NCI-H1105 treated with DMSO at 0.1 percent for 48 hours (cell line): ENCODE measurements at regions not wholly inside any gene's neighbourhood (a gene's known extent, or its start where the extent isn't known, plus 50 kb on each side); places are given as distances from the start of the nearest gene placed in this dataset.
"Not testable (repeated sequence)": the region's sequence is repeated elsewhere in the genome, so short reads cannot be mapped to it uniquely, and the experiment has no call there.

Experiments
- DNase-seq: peaks from one replicate; lab custom pipeline; 2025; lab: John Stamatoyannopoulos, UW

DNA sequence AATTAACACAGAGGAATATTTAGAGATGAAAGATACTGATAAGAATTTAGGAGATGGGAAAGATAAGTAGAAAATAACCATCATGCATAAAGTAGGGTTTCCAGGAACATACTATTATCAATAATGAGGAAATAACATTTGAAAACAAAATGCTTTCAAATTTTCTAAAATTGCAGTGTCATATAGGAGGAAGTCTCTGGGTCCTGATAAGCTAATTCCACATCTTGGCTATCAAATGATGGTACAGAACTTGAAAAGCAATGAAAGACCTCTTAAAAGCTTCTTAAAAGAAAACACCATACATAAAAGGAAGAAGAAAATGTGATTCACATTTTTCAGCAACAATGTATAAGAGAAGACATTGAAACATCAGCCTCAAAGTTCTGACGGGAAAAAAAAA, 1024.8 kb downstream of the TSN start:
- no peak for DNase-seq

DNA sequence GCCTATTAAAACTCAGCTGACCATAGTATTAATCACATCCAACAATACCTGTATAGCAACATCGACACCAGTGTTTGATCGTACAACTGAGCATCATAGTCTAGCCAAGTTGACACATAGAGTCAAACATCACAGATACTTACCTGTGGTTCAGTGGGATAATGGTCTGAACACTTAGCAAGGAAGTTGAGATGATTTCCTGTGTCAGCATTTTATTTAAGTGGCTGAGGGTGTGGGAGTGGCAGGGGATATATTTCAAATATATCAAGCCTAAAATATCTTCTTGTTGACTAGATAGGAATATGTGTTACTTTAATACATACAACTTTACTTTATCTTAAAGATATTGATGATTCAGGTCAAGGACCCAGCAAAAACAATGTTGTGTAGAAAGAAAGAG, 1038.6 kb downstream of the TSN start:
- DNase-seq: no peak

DNA sequence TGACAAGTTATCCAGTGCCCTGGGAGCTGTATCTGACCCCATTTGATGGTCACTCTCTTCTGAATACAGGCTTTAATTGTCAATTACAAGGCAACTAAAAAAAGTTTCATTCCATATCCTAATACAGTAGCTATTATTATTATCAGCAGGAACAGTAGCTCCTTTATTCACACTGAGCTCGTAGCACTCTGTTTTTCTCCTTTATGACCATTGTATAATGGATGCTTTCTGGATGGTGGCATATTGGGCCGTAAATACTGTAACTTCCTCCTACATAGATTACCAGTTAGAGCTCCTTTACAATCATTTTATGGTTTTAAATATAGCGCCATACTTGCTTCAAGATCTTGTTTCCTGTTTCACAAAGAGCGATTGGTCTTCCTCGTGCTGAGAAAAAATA, 1040.3 kb downstream of the TSN start:
- DNase-seq: no peak

DNA sequence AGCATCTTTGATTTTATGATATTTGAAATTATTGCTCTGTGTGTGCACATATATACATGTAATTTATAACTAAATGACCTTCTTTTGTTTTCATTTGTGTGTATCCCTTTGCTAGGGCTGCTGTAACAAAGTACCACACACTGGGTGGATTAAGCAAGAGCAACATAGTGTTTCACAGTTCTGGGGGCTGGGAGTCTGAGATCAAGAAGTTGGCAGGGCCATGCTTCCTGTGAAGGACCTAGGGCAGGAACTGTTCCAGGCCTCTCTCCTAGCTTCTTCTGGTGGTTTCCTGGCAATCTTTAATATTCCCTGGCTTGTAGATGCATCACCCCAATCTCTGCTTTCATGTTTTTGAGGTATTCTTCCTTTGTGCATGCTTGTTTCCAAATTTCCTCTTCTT, 1043.9 kb downstream of the TSN start:
- no peak for DNase-seq

DNA sequence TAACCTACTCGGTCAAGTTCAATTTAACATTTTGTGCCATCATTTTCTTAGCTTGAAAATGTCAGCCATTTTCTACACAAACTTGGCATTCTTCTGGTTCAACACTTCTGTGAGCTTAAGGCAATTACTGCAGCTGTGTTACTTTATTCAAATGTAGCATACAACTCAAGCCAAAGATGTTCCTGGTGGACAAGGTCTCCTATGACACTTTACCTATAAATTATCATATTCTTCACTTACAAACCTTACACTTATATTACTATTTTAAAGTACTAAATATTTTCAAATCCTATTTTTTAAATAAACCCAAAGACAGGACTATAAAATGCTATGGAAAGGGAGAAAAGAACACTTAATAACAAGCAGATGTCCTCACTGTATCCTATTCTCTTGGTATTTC, 1045.3 kb downstream of the TSN start:
- DNase-seq: no peak

DNA sequence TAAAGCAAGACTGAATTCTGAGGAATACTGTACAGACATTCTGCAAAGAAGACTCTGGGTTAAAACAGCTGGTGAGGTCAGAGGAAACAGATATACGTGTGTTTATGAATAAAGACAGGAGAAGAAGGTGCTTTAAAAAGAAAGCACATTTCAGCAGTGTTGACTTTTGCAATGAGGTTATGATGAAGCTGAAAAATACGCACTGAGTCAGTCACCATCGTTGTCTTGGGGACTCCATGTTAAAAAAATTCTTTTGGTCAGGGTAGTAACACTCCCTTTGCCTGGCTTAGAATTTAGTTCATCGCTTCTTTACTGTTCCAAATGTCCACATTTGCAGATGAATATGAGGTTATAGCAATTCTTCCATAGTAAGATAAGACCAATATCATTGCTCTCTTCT, 1049.0 kb downstream of the TSN start:
- no peak for DNase-seq

DNA sequence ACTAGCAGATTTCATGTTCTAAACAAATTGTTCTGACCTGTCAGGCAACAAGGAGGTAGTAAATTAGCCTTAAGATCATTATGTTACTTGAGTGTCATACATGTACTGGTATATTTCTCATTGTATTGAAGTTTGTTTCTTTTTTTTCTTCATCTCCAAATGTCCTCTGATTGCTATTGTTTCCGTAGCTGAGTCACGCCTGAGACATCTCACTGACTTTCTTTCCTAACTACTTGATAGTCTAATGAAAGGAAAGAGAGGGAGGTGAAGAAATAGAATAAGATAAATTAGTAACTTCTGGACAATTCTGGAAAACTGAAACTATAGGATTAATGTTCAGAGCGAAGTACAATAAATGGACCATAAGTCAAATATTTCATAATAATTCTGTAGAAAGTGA, 1049.9 kb downstream of the TSN start:
- no peak for DNase-seq

DNA sequence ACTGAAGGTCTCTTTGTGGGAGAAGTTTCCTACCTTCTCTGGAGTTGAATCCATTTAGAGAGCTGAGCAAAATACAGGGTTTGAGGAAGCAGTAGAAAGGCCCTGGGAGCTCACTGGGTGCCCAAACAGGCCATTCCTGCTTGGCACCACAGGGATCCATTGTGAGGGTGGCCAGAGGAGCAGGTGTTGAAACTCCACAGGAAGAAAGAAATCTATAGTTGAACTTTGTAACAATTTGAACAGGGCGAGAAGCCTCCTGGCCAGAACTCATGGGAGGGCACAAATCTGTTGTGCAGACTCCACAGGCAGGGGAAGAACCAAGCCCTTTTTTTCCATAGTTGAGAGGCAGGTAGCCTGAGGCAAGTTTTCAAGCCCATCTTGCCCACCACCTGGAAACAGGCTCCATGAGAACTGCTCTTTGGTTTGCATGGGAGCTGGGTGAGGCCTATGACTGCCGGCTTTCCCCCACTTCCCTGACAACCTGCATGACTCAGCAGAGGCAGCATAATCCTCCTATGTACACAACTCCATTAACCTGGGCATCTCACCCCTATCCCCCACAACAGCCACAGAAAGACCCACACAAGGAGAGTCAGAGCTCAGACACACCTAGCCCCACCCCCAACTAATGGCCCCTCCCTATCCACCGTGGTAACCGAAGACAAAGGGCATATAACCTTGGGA, 1053.0 kb downstream of the TSN start:
- no peak for DNase-seq

DNA sequence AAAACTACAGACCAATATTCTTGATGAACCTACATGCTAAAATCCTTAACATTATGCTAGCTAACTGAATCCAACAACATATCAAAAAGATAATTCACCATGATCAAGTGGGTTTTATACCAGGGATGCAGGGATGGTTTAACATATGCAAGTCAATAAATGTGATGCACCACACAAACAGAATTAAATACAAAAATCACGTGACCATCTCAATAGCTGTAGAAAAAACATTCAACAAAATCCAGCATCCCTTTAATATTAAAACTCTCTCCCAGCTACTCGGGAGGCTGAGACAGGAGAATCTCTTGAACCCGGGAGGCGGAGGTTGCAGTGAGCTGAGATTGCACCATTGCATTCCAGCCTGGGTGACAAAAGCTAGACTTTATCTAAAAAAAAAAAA, 1056.8 kb downstream of the TSN start:
- DNase-seq: not testable (repeated sequence)

DNA sequence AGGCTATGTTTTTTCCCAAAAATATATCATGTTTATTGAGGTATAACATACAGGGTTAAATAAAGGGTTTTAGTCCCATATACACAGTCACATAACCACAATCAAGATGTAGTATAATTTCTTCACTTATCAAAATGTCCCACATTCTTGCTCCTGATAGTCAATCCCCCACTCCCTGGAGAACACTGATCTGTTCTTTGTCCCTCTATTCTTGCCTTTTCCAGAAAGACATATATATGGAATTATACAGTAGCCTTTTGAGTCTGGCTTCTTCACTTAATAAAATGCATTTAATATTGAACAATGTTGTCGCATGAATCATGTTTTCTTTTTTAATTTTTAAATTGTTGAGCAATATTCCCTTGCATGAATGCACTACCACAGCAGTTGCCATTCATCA, 1059.7 kb downstream of the TSN start:
- no peak for DNase-seq

DNA sequence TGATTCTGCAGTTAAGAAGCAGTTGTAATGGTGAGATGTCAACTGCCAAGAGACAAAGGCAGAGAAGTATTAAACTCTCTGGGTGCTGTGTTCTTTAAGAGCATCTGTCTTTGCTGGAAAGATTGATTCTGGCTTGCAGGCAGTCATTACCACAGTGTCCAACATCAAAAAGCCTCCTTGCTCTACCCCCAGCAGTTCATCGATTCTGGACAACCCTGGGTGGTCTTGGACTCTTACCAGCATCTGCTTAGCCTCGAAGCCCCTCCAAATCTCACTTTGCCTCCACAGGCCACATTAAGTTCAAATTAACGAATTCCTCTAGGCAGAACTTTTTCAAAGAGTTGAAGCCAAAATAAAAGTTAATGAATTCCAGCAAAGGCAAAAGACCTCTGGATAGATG, 1061.4 kb downstream of the TSN start:
- no peak for DNase-seq

DNA sequence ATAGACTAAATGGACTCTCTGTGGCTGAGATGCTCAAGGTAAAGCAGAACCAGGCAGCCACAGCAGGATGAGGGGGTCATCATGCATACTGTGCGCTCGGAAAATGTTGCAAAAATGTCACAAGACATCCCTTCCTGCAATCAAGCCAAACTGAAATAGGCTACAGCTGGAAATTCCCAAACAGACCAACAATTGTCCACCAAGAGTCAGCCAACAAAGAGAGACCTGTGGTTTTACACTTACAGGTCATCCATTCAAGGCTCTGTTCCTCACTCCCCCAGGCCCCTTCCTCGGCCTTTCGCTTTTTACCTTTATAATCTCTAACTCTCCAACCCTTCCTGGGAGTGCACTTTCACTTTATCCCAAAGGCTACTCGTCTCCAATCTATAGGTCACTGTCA, 1066.9 kb downstream of the TSN start:
- DNase-seq: no peak

DNA sequence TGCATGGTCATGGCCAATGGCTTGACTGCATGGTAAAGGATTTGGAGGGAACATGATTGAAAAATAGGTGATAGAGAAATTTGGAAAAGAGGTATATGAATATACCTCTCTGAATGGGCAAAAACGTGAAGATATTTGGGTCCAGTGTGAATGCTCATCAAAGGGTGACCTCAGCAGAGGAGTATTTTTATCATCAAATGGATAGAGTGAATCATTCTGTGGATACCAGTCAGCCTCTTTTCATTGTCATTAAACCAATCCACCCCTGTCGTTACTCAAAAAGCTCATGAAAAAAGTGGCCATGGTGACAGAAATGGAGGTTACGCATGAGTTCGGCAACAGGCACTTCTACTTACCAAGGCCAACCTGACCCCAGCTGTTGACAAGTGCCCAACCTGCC, 1074.7 kb downstream of the TSN start:
- DNase-seq: no peak

DNA sequence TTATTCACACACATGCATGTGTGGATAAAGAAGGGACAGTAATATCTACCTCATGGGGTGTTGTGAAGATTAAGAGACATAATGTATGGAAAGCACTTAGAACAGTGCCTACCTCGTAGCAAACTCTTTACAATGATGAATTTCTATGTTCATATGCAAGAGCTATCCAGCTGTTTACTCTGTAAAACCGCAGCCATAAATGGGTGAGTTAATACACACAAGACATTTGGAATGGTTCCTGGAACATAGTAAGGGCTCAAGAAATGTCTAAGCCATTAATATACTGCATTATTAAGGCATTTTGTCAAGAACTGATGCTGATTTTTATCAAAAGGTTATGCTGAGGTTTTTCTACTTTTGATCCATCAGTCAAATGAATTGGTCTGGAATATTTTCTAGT, 1076.2 kb downstream of the TSN start:
- no peak for DNase-seq

DNA sequence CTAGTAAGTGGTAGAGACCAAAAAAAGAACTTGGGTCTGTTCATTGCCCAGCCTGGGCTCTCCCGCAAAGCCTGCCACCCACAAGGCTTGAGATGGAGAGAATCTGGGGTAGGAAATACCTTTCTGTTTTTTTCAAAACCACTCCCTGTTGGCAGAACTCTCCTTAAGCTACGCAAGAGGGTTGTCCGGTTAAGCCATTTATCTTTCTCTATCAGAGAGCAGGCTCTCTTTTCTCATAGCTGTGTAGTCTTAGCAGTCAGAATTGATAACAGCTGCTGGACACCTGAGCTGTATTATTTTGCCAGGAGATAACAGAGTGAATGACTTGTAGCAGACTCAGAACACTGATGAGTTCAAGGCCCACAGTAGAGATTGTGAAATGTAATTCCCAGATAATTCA, 1088.1 kb downstream of the TSN start:
- no peak for DNase-seq

DNA sequence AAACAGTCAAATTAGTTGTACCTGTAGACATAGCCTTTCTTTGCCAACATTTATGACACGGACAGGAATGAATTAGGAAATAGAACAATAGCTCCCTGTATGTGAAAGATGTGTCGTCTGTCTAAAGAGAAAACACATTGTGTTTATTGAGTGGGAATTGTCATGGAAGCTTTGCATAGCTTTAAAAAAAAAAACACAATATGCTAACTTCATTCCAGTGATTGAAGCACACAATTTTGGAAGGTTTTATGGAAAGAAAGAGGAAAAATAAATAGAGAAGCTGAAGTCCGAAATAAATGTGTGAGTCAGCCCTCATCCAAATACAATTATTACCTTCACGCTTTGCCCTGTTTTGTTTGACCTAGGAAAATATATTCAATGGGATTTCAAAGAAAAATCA, 1095.7 kb downstream of the TSN start:
- DNase-seq: no peak

DNA sequence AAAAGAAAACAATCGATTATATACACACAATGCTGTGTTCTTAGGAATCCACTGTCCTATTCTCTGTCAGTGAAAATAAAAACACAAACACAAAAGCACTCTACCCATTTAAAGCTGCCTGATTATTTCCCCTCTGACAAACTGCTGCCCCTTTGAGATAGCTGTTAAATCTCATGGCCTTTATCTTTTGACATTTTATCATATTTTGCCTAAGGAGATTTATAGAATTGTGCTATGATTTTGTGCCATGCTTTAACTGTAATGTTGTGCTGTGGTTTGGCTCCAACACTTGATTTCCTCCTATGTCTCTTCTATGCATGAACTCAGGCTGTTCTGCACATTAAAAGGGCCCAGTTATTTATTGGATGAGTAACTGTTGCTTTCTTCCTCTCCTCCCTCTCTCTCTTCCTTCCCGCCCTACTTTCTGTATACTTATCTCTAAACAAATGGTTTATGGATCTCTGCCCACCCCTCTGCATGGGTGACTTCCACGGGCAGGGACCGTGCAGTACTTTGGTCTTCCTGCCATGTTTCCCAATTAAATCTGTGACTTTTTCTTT, 1096.6 kb downstream of the TSN start:
- no peak for DNase-seq

DNA sequence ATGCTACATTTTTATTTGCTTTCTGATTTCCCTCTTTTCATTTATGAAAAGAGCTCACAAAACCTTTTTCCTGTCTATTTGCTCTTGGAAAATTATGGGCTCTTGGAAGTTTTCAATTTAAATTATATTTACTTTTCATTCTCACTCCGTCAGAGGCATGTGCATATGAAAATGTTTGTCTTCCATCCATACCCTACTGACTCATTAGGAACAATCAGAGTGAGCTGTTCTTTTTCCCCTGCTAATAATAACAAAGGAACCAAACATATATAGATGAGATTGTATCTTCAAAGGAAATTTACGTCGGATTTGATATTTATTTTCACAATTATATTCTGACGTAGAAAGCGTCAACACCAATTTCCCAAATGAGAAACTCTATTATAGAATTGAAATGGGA, 1101.2 kb downstream of the TSN start:
- DNase-seq: no peak

DNA sequence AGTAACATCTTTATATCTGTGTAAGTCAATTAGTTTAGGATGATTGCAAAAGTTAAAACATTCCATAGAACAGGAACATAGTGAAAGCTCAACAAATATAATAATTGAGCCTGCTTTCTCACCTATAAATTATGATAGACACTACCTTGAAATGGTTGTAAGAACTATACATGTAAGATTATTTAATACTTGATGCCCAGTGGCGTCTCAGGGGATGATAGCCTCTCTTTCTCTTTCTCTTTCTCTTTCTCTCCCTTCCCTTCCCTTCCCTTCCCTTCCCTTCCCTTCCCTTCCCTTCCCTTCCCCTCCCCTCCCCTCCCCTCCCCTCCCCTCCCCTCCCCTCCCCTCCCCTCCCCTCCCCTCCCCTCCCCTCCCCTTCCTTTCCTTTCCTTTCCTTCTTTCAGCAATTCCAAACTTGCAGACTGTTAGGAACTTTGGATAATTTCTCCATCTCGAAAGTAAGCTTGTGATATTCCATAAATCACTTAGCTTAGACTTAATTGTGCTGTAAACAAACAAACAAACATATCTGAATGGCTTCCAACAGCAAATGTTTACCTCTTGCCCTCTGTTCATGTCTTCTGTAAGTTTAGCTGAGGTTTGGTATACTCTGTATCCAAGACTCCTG, 1102.7 kb downstream of the TSN start:
- DNase-seq: no peak

DNA sequence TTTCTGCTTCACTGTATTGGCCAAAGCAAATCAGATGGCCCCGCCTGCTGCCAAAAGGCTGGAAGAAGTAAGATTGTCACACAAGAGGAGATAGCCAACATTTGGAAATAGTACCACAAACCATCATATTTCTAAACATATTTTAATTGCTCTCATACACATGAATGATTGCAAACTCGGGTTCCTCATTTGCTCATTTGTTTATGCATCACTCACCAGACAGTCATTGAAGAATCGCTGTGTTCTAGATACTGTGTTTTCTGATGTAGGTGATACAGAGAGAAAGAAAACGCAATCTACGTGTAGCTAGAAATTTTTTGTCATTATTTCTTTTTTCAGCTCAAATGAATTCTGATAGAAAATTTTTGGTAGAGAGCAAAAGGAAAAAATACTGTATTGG, 1103.4 kb downstream of the TSN start:
- DNase-seq: no peak

DNA sequence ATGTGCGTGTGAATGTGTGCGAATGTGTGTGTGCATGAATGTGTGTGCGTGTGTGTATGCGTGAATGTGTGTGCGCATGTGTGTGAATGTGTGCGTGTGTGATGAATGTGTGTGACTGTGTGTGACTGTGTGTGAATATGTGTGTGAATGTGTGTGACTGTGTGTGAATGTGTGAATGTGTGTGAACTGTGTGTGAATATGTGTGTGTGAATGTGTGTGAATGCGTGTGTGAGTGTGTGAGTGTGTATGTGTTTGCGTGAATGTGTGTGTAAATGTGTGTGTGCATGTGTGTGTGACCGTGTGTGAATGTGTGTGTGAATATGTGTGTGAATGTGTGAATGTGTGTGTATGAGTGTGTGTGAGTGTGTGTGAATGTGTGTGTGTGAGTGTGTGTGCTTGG, 1103.8 kb downstream of the TSN start:
- DNase-seq: no peak

DNA sequence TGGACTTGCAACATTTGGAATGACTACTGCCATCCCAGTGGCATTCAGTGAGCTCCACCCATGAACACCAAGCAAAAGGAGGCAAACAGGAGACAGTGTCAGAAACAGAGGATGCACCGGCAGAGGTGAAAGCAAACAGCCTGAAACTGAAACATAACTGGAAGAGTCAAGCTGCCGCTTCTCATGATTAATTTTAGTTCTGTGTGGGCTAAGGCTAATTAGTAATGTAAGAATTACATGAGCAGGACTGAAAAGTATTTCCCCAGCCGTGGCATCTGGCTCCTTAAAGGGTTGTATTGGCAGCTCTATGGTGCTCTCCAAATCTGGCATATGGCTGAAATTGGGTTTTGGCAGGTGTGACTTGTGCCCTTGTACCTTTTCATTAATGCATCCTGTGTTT, 1108.1 kb downstream of the TSN start:
- DNase-seq: no peak

DNA sequence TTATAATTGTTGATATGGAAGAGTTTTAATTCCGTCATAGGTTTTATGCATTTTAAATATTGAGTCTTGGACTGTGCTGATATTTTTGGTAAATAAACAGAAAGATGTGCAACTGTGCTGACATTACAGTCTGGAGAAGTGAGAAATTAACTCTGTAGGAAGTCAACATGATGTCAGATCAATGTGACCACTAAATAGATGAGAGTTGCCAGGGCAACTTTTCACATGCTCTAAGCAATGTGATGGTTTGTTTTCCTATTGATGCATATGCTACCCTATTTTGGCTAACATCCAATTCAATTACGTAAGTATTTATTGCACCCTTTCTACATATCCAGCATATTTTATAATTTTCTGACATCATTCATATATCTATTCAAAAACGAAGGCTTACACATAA, 1109.3 kb downstream of the TSN start:
- DNase-seq: no peak

DNA sequence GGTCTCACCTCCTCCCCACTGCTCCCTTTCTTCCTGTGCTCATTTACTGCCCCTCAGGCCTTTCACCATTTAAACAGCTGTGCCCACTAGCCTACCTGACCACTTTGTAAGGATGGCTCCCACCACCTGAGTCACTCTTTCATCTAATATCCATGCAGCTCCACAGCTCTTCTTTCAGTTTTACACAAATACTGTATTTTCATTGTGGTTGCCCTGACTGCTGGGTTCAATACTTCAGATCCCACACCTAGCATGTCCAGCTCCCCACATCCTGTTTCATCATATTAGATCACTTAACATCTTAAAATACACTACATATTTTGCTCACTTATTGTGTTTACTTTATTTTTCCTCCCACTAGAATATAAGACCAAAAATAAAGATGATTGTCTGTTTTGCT, 1110.6 kb downstream of the TSN start:
- DNase-seq: no peak
